Globus pallidus (tissue), 1 donor: ENCODE measurements at regions not wholly inside any gene's neighbourhood (a gene's known extent, or its start where the extent isn't known, plus 50 kb on each side); places are given as distances from the start of the nearest gene placed in this dataset.
A peak's percentile ranks its signal among the peaks of the same experiment; 100 is the strongest.
"Not testable (repeated sequence)": the region's sequence is repeated elsewhere in the genome, so short reads cannot be mapped to it uniquely, and the experiment has no call there.

ENCODE experiments used
- DNase-seq: peaks from one replicate; pipeline ENCODE4 v3.0.0-alpha.2; 2015; ENCODE audit warnings: low spot score

GRCh38 chr13:66237411-66238062 is 992.6 kb downstream of the PCDH9 start:
- DNase-seq, result peak; percentile 13

- DNase-seq, result no peak
These were observed 996.0 kb downstream of the PCDH9 start for GRCh38 chr13:66234159-66234558.

GRCh38 chr13:66231958-66232357 is 998.2 kb downstream of the PCDH9 start:
- DNase-seq, result not testable (repeated sequence)

GRCh38 chr13:66225072-66225471 is 1005.1 kb downstream of the PCDH9 start:
- DNase-seq, result no peak

GRCh38 chr13:66224663-66225062 is 1005.5 kb downstream of the PCDH9 start:
- DNase-seq, result no peak

GRCh38 chr13:66222926-66223325 is 1007.2 kb downstream of the PCDH9 start:
- no peak for DNase-seq

GRCh38 chr13:66222127-66222526 is 1008.0 kb downstream of the PCDH9 start:
- DNase-seq, result no peak

- DNase-seq, result no peak
These were observed 1010.6 kb downstream of the PCDH9 start for GRCh38 chr13:66219506-66219905.

GRCh38 chr13:66218583-66218982 is 1011.6 kb downstream of the PCDH9 start:
- no peak for DNase-seq

GRCh38 chr13:66216728-66217127 is 1013.4 kb downstream of the PCDH9 start:
- DNase-seq, result no peak

- DNase-seq, result no peak
These were observed 1015.7 kb downstream of the PCDH9 start for GRCh38 chr13:66214467-66214866.

- no peak for DNase-seq
These were observed 1017.6 kb downstream of the PCDH9 start for GRCh38 chr13:66212511-66212910.

- no peak for DNase-seq
These were observed 1019.5 kb downstream of the PCDH9 start for GRCh38 chr13:66210677-66211076.

GRCh38 chr13:66208589-66208988 is 1021.5 kb downstream of the PCDH9 start:
- DNase-seq, result no peak

- DNase-seq, result no peak
These were observed 1022.5 kb downstream of the PCDH9 start for GRCh38 chr13:66207610-66208009.

- no peak for DNase-seq
These were observed 1024.3 kb downstream of the PCDH9 start for GRCh38 chr13:66205807-66206206.

GRCh38 chr13:66200555-66200954 is 1029.6 kb downstream of the PCDH9 start:
- DNase-seq, result no peak

- no peak for DNase-seq
These were observed 1034.9 kb downstream of the PCDH9 start for GRCh38 chr13:66195238-66195637.

GRCh38 chr13:66189986-66190385 is 1040.2 kb downstream of the PCDH9 start:
- DNase-seq, result no peak

GRCh38 chr13:66180836-66181235 is 1049.3 kb downstream of the PCDH9 start:
- DNase-seq, result no peak

- DNase-seq, result no peak
These were observed 1058.2 kb downstream of the PCDH9 start for GRCh38 chr13:66171920-66172319.

- no peak for DNase-seq
These were observed 1067.7 kb downstream of the PCDH9 start for GRCh38 chr13:66162470-66162869.

GRCh38 chr13:66159511-66159910 is 1070.6 kb downstream of the PCDH9 start:
- no peak for DNase-seq

GRCh38 chr13:66154976-66155375 is 1075.2 kb downstream of the PCDH9 start:
- no peak for DNase-seq
